Stimulated activated CD4-positive, alpha-beta T cell treated with anti-CD3 and anti-CD28 coated beads, Interleukin-15, amount 100 ng/mL, for 48 hours (primary cell): ENCODE measurements at regions not wholly inside any gene's neighbourhood (a gene's known extent, or its start where the extent isn't known, plus 50 kb on each side); places are given as distances from the start of the nearest gene placed in this dataset.
"Not testable (repeated sequence)": the region's sequence is repeated elsewhere in the genome, so short reads cannot be mapped to it uniquely, and the experiment has no call there.

Experiments used
- DNase-seq, 2 donors: peaks; one replicate each; pipeline ENCODE4 v3.0.0-alpha.2; 2020; ENCODE audit warnings: low read depth in 2 of 2

- DNase-seq = no peak
These were observed 695.9 kb downstream of the EPHA7 start for GRCh38 chr6:92723390-92723931.

- no peak for DNase-seq
These were observed 699.6 kb downstream of the EPHA7 start for GRCh38 chr6:92719773-92720172.

DNA sequence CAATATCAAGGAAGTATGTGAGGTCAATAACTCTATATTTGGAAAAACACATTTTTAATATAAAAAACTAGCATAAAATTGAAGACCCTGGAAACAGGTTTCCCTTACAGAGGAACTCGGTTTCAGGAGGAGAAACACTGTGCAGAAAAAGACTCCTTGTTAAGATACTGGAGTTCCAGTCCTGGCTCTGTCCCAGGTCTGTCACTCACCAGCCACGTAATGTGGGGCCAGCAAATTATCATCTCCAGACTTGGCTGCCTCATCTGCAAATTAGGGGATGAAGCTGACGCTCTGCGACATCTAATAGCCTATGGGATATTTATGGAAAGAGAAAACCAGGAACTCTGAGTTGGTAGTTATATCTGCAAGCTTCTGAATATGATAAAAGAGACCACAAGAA is 702.7 kb downstream of the EPHA7 start:
- no peak for DNase-seq

DNA sequence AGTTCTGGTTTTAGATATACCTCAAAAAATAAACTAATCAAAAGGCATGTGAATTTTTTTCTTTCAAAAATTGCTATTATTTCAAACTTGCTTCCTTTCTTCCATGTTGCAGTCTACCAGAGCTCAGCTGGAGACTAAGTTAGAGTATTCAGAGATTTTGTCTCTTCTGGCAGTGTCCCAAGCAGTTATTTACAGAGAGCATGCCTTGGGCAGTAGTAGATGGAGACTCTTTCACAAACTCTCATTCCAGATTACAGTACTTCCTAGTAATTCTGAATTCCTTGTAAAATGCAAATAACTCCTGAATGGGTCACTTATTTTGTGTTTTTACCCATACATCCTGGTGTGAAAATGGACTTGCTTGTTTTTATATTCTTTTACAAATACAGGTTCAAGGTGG is 703.4 kb downstream of the EPHA7 start:
- DNase-seq = no peak

DNA sequence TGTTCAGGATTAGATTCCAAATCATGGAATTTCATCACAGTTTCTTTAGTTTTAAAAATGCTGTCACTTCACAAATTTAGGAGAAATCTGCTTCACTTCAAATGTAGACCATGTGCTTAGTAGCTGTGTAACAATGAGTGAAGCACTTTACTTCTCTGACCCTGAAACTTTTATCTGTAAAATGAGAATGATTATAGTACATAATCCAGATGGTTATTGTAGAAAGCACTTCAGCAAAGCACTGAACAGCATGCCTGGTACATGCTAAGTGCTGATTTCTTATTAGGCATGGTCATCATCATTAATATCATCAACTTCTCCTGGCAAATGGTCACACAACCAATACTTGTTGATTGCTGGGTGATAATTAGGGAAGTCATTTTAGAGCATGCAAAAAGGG is 705.0 kb downstream of the EPHA7 start:
- DNase-seq = no peak

GRCh38 chr6:92710048-92710447 is 709.3 kb downstream of the EPHA7 start:
- no peak for DNase-seq

DNA sequence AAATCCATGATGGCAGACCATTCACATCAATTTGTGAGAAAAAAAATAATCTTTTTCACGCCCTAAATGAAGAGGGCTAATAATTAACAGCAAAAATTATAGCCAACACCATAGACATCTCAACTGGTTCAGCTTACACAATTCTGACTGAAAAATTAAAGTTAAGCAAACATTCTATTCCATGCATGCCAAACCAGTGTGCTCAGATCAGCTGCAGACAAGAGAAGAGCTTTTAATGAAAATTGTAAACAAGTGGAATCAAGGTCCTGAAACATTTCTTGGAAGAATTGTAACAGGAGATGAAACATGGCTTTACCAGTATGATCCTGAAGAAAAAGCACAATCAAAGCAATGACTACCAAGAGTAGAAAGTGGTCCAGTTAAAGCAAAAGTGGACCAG is 710.4 kb downstream of the EPHA7 start:
- no peak for DNase-seq

- DNase-seq = no peak
These were observed 711.1 kb downstream of the EPHA7 start for GRCh38 chr6:92708270-92708669.

- DNase-seq = no peak
These were observed 712.4 kb downstream of the EPHA7 start for GRCh38 chr6:92706976-92707375.

DNA sequence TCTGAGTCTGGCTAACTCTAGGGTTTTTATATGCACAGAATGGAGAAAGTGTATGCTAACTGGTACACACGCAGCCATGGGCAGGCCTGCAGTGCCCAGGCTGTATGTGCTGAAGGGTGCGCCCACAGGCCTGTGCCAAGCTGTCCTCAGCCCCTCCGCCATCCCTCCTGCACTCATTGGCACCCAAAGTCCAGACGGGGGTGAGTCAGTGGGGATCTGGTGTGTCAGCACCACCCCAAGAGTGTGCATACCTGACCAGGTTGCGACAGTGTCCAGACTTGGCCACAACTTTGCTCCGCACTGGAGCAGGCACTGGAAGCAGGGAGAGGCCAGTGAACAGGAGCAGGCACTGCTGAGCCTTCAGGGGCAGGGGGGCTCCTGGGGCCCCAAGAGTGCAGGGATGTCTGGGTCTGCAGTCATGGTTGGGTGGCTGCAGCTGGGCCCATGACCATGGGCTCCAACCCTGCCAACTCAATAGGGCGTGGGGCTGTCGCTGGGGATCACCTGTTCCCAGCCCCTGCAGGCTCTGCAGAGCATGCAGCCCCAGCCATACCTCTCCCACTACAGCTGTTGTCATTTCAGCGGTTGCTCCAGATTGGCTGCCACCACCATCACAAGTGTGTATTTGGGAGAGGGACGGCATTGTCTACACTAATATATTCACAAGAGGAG is 717.8 kb downstream of the EPHA7 start:
- DNase-seq = no peak

GRCh38 chr6:92700411-92700810 is 718.9 kb downstream of the EPHA7 start:
- DNase-seq = no peak

DNA sequence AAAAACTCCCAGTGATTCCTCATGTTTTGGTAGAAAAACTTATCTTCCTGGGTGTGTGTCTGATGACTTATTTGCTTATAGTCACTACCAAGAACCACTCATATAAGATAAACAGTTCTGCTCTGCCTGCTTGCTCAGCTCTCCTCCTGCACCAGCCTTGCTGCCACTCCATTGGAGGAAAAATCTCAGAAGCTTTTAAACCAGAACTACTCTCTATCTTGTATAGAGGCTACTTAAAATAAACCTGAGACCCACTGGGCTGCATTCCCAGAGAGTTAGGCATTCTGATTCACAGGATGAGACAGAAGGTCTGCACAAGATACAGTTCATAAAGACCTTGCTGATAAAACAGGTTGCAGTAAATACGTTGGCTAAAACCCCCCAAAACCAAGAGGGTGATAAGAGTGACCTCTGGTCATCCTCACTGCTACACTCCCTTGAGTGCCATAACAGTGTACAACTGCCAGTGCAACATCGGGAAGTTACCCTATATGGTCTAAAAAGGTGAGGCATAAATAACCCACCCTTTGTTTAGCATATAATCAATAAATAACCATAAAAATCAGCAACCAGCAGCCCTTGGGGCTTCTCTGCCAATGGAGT is 728.3 kb downstream of the EPHA7 start:
- no peak for DNase-seq

DNA sequence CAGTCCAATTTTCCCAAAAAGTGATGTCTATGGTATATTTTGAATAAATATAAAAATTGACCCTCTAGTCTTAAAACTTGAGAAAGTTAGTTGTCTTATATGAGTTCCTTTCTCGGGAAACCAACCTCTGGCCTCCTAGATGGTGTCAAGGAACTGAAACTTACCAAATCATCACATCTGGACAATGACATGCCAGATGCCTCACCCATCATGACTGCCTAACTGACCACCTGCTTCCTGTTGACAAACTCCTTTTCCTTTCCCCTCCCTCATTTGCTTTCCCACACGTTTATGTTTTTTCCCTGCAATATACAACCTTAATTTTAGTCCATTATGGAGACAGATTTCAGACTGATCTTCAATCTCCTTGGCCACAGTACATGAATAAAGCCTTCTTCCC is 731.0 kb downstream of the EPHA7 start:
- DNase-seq = no peak

- no peak for DNase-seq
These were observed 732.1 kb downstream of the EPHA7 start for GRCh38 chr6:92687278-92687677.

- no peak for DNase-seq
These were observed 735.0 kb downstream of the EPHA7 start for GRCh38 chr6:92684386-92684785.

DNA sequence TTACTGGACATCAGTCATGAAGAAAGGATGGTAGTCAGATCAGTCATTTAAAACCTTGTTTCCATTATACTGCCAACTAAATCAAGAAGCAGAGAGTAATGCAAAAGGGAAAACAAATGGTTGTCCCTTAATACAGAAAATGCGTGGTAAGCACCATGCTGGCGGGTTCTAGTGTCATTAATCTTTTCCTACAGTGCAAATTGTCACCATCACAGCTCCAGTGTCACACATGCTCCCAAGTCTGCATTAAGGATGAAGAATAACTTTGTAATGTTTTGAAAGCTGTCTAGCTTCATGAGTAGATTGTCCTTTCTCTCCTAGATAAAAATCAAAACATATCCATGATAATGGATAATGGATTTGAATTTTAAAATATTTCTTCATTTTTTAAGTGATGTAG is 735.6 kb downstream of the EPHA7 start:
- no peak for DNase-seq

- DNase-seq = no peak
These were observed 736.6 kb downstream of the EPHA7 start for GRCh38 chr6:92682516-92683398.

DNA sequence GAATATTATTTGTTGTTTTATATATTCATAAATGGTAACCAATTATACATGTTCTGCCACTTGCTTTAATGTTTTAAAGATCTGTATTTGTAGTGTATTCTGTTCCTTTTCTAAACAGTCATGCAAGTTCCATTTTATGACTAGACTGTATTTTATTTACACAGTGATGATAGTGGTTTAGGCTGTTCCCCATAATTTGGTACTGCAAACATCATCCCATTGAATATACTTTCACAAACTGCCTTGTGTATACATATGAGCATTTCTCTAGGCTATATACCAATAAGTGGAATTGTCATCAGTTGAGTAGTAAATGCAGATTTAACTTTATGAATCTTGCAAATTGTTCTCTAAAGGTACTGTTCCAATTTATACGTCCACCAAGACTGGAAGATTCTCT is 738.0 kb downstream of the EPHA7 start:
- DNase-seq = no peak

DNA sequence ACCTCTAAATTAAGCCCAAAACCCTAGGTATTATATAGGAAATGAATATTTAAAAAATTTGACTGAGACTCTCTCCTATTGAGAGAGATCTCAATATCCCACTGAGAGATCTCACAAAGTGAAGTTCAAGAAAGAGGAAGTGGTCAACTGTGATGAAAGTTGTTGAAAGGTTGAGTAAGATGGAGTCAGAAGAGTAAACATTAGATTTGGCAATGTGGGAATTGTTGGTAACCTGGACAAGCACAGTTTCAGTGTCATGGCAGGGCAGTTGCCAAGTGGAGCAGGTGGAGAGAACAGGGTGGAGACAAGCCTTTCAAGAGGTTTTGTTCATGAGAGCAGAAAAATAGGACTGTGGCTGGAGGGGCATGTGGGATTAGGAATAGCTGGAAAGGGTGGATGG is 747.9 kb downstream of the EPHA7 start:
- DNase-seq = not testable (repeated sequence)

DNA sequence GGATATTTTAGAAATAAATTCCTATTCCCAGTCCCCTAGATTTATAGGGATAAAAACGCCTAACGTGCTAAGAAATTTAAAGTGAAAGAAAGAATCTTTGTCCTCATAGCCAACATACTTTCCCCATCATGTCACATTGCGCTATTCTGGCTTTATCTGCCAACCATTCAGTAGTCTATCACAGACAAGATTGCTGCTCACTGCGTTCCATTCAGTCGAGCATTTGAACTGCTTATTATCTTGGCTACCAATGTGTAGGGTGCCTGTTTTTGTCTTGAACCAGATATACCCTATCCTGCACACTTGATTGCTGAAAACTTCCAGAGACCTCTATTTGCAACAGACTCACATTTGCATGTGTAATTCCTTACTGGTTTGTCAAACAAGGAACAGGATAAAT is 751.5 kb downstream of the EPHA7 start:
- no peak for DNase-seq

DNA sequence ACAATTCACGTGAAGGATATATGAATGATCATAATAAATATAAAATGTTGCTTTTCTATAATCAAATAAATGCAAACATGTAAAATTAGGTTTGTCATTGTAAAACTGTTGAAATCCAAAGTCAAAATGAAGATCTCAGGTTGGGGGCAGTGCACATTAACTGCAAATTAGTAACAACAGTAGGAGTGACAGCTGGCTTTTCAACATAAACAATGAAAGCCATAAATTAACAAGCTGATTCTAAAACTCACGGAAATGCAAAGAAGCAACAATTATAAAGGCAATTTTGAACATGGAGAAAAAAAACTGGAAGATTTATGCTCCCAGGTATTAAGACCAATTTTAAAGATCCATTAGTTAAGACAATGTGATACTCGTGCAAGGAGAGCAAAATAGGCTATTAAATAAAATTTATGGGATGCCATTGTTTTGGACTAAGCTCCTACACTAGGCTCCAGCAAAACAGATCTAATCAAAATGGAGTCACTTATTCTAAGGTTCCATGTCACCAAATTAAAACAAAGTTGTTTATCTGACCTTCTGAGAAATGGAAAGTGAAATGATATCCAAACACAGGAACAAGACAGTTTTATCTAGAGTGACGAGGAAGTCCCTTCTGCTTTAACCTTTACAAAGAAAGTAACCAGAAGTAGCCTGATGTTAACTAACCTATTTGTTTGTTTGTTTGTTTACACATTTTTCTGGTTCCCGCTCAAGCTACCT is 770.8 kb downstream of the EPHA7 start:
- DNase-seq = no peak

DNA sequence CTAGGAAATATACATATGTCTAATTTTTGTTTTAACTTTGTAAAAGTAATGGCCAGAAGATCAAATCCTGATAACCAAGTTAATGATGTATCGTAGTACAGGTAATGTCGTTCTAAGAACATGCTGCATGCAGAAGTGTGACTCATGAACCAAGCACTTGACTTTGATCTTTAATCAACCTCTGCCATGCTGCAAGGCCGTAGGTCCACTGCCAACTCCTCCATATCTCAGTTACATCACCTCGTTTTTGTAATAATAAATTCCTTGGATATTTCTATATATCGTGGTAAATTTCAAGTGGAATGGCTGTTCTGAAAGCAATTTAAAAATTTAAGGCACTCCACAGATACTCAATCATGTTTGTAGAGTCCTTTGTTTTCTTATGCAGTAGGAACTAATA is 771.7 kb downstream of the EPHA7 start:
- no peak for DNase-seq
